ENCODE measurements at regions not wholly inside any gene's neighbourhood (a gene's known extent, or its start where the extent isn't known, plus 50 kb on each side); places are given as distances from the start of the nearest gene placed in this dataset.

- H3K4me3 ChIP-seq (ENCODE audit: low read depth, low read length), result no peak overlapping the region
- H3K4me1 ChIP-seq (ENCODE audit: control insufficient read depth, insufficient read depth, low read length), result no peaks in the 10 kb centered on the region
- H3K27ac ChIP-seq (ENCODE audit: extremely low read depth, low read depth, low read length), result no peak overlapping the region
- no peak for TF ChIP-seq ZNF121 (tag by site-specific recombination; IDR thresholded peaks at IDR 0.05)
- TF ChIP-seq ZNF670 (tag by site-specific recombination; IDR thresholded peaks at IDR 0.05; ENCODE audit: low read depth), result no peak
- no peak for TF ChIP-seq ZBTB7A (tag by site-specific recombination; IDR thresholded peaks at IDR 0.05; ENCODE audit: low read depth)
- H3K9me3 ChIP-seq (ENCODE audit: control insufficient read depth, insufficient read depth, low read depth, low read length), result no peaks in the 10 kb centered on the region
- H3K36me3 ChIP-seq (ENCODE audit: control insufficient read depth in 2 of 2, insufficient read depth in 1 of 2, low read length in 2 of 2), result no peaks in the 10 kb centered on the region
- ChIA-PET CTCF (no interaction called here), POLR2A (no interaction called here)
These were observed 526.1 kb downstream of the CDH26 start for GRCh38 chr20:60484316-60484715.

DNA sequence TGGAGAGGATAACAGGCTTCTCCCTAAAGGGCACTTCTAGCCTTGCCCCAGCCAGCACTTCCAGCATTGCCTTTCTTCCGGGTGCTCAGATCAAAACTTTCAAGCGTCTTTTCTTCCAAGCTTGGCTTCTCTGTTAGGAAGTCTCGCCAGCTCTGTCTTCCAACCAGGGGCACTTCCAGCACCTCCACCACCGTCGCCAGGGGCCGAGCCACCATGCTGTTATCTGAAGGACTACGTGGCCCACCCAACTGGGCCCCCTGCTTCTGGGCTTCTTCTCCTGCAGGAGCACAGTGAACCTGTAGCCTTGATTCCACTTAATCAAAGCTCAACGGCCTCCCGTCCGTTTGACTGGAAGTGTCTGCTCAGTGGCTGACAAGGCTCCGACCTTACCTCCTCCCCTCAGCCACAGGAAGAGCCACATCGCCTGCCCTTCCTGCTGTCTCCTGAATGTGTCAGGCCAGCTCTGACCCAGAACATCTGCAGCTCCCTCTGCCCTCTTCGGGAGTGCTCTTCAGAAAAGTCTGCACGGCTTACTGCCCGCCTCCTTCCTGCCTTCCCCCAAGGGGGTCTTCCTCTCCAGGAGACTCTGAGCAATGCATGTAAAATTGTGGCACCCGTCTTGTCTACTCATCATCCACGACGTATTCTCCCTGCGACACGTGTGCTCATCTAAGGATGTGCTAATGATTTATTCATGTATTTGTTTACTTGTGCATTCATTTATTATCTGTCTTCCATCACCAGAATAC is 527.0 kb downstream of the CDH26 start:
- Histone ChIP-seq H3K4me1 (ENCODE audit: control insufficient read depth, insufficient read depth, low read length) (no peaks in the 10 kb centered on the region), H3K27ac (ENCODE audit: extremely low read depth, low read depth, low read length) (no peak overlapping the region), H3K36me3 (ENCODE audit: control insufficient read depth in 2 of 2, insufficient read depth in 1 of 2, low read length in 2 of 2) (no peaks in the 10 kb centered on the region), H3K9me3 (ENCODE audit: control insufficient read depth, insufficient read depth, low read depth, low read length) (no peaks in the 10 kb centered on the region), H3K4me3 (ENCODE audit: low read depth, low read length) (no peak overlapping the region)
- ChIA-PET POLR2A (no interaction called here), CTCF (interaction anchor here (0.5 kb wide), 1 partner anchor 94 kb away, joined by 3 read pairs; no protein-coding TSS in a partner anchor)
- TF ChIP-seq ZNF692 (tag by site-specific recombination; IDR thresholded peaks at IDR 0.05) (no peak), ZNF404 (tag by site-specific recombination; IDR thresholded peaks at IDR 0.05) (no peak), ZNF10 (tag by site-specific recombination; IDR thresholded peaks at IDR 0.05) (no peak), ZNF211 (tag by site-specific recombination; IDR thresholded peaks at IDR 0.05; ENCODE audit: low read depth) (no peak), PRDM2 (tag by site-specific recombination; IDR thresholded peaks at IDR 0.05; ENCODE audit: borderline replicate concordance) (no peak), ZNF266 (tag by site-specific recombination; IDR thresholded peaks at IDR 0.05; ENCODE audit: low read depth) (no peak), ZNF610 (tag by site-specific recombination; IDR thresholded peaks at IDR 0.05; ENCODE audit: borderline replicate concordance) (no peak), KLF7 (tag by site-specific recombination; IDR thresholded peaks at IDR 0.05; ENCODE audit: borderline replicate concordance) (no peak), GLIS1 (tag by site-specific recombination; IDR thresholded peaks at IDR 0.05) (no peak)

- Histone ChIP-seq H3K36me3 (ENCODE audit: control insufficient read depth in 2 of 2, insufficient read depth in 1 of 2, low read length in 2 of 2) (no peaks in the 10 kb centered on the region), H3K4me3 (ENCODE audit: low read depth, low read length) (no peak overlapping the region), H3K9me3 (ENCODE audit: control insufficient read depth, insufficient read depth, low read depth, low read length) (no peaks in the 10 kb centered on the region), H3K4me1 (ENCODE audit: control insufficient read depth, insufficient read depth, low read length) (no peaks in the 10 kb centered on the region), H3K27ac (ENCODE audit: extremely low read depth, low read depth, low read length) (no peak overlapping the region)
- POLR2A ChIA-PET, result no interaction called here
- CTCF ChIA-PET, result no interaction called here
- no peak for TF ChIP-seq ZNF138 (tag by site-specific recombination; IDR thresholded peaks at IDR 0.05; ENCODE audit: borderline replicate concordance)
- no peak for TF ChIP-seq ZNF660 (tag by site-specific recombination; IDR thresholded peaks at IDR 0.05)
- no peak for TF ChIP-seq ZNF404 (tag by site-specific recombination; IDR thresholded peaks at IDR 0.05)
- TF ChIP-seq, protein P1, sequence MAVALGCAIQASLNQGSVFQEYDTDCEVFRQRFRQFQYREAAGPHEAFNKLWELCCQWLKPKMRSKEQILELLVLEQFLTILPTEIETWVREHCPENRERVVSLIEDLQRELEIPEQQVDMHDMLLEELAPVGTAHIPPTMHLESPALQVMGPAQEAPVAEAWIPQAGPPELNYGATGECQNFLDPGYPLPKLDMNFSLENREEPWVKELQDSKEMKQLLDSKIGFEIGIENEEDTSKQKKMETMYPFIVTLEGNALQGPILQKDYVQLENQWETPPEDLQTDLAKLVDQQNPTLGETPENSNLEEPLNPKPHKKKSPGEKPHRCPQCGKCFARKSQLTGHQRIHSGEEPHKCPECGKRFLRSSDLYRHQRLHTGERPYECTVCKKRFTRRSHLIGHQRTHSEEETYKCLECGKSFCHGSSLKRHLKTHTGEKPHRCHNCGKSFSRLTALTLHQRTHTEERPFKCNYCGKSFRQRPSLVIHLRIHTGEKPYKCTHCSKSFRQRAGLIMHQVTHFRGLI (tag by site-specific recombination; IDR thresholded peaks at IDR 0.05), result no peak
- TF ChIP-seq ZNF248 (tag by site-specific recombination; IDR thresholded peaks at IDR 0.05), result no peak
- TF ChIP-seq ZNF146 (tag by site-specific recombination; IDR thresholded peaks at IDR 0.05), result no peak
- no peak for TF ChIP-seq ZNF645 (tag by site-specific recombination; IDR thresholded peaks at IDR 0.05)
- TF ChIP-seq ZNF658 (tag by site-specific recombination; IDR thresholded peaks at IDR 0.05), result no peak
These were observed 528.1 kb downstream of the CDH26 start for GRCh38 chr20:60486315-60486714.

Measured in HEK293 (cell line).